ENCODE measurements at regions not wholly inside any gene's neighbourhood (a gene's known extent, or its start where the extent isn't known, plus 50 kb on each side); places are given as distances from the start of the nearest gene placed in this dataset.

- TF ChIP-seq POLR2AphosphoS5 (IDR thresholded peaks at IDR 0.05; ENCODE audit: low read depth, low read length) (no peak), TAF1 (IDR thresholded peaks at IDR 0.05; ENCODE audit: low read depth, low read length) (no peak), POLR2A (IDR thresholded peaks at IDR 0.05; ENCODE audit: low read depth, low read length) (no peak), PAX5 (IDR thresholded peaks at IDR 0.05; ENCODE audit: insufficient read depth, low read length, severe bottlenecking) (no peak), SPI1 (IDR thresholded peaks at IDR 0.05; ENCODE audit: low read depth, low read length) (no peak), POU2F2 (IDR thresholded peaks at IDR 0.05; ENCODE audit: low read depth, low read length) (no peak)
Measured at GRCh38 chr11:28529540-28530410, 421.6 kb downstream of the METTL15 start.
